Activated B cell treated with CpG ODN at 0.5 μM for 24 hours (primary cell): ENCODE measurements at regions not wholly inside any gene's neighbourhood (a gene's known extent, or its start where the extent isn't known, plus 50 kb on each side); places are given as distances from the start of the nearest gene placed in this dataset.

Experiments used
- ATAC-seq: fragments of 200-7000 bp; cut with Tn5 transposase; one replicate; pipeline ENCODE4 v1.10.0; 2021; ENCODE audit warnings: low read depth, mild to moderate bottlenecking, moderate library complexity
- CTCF ChIA-PET: fragments of 350-600 bp; sonication (Branson Sonifier 250); formaldehyde crosslinking; loops from one replicate; lab custom pipeline; 2021; ENCODE audit warnings: antibody characterized with exemption; lab: Charles Lee
- POLR2A ChIA-PET: fragments of 350-600 bp; sonication (Branson Sonifier 250); formaldehyde crosslinking; loops from one replicate; lab custom pipeline; 2021; ENCODE audit warnings: antibody characterized with exemption; lab: Charles Lee
- DNase-seq: peaks from one replicate; pipeline ENCODE4 v3.0.0; 2022
- H3K27ac Mint-ChIP-seq: one replicate; pipeline ENCODE4 v1.8.0; 2020; ENCODE audit warnings: mixed read lengths
- H3K27me3 Mint-ChIP-seq: one replicate; pipeline ENCODE4 v1.8.0; 2021; ENCODE audit warnings: mixed read lengths
- H3K36me3 Mint-ChIP-seq: one replicate; pipeline ENCODE4 v1.8.0; 2021; ENCODE audit warnings: low read depth, mixed read lengths
- H3K4me1 Mint-ChIP-seq: one replicate; pipeline ENCODE4 v1.8.0; 2021; ENCODE audit warnings: mixed read lengths
- H3K4me3 Mint-ChIP-seq: one replicate; pipeline ENCODE4 v1.8.0; 2020; ENCODE audit warnings: mild to moderate bottlenecking, mixed read lengths
- H3K9me3 Mint-ChIP-seq: one replicate; pipeline ENCODE4 v1.8.0; 2020; ENCODE audit warnings: mixed read lengths
- CTCF ChIP-seq: fragments of 200-600 bp; IDR thresholded peaks from one replicate; pipeline ENCODE4 v1.8.0; 2022; ENCODE audit warnings: antibody characterized with exemption, mild to moderate bottlenecking
- intact Hi-C: fragments of 100-400 bp; cut with micrococcal nuclease; formaldehyde crosslinking; loops from one replicate; pipeline ENCODE4 v1.15.1; 2024

GRCh38 chr6:165010556-165011535 lies 298.6 kb downstream of the C6orf118 start:
- intact Hi-C loops: no loop called here
- Mint-ChIP-seq H3K4me3 (no peak overlapping the region), H3K36me3 (no peaks in the 10 kb centered on the region), H3K27ac (no peak overlapping the region), H3K9me3 (no peaks in the 10 kb centered on the region), H3K27me3 (no peaks in the 10 kb centered on the region), H3K4me1 (no peaks in the 10 kb centered on the region)
- CTCF ChIA-PET: no interaction called here
- no peak for ATAC-seq
- POLR2A ChIA-PET: no interaction called here
- no peak for TF ChIP-seq CTCF
- no peak for DNase-seq

- DNase-seq (no peak), ATAC-seq (no peak)
- H3K27me3 Mint-ChIP-seq: no peaks in the 10 kb centered on the region
- no peak overlapping the region for H3K27ac Mint-ChIP-seq
- H3K4me1 Mint-ChIP-seq: no peaks in the 10 kb centered on the region
- no peak overlapping the region for H3K4me3 Mint-ChIP-seq
- TF ChIP-seq CTCF: no peak
- intact Hi-C loops: no loop called here
- H3K9me3 Mint-ChIP-seq: peaks cover 2% of the 10 kb centered on the region
- POLR2A ChIA-PET: no interaction called here
- CTCF ChIA-PET: no interaction called here
- H3K36me3 Mint-ChIP-seq: no peaks in the 10 kb centered on the region
Observed at GRCh38 chr6:165008971-165009370, 300.4 kb downstream of the C6orf118 start.

GRCh38 chr6:165002866-165003265 lies 306.5 kb downstream of the C6orf118 start:
- no peak for TF ChIP-seq CTCF
- no peaks in the 10 kb centered on the region for H3K36me3 Mint-ChIP-seq
- no peaks in the 10 kb centered on the region for H3K27me3 Mint-ChIP-seq
- ATAC-seq (no peak), DNase-seq (no peak)
- no peaks in the 10 kb centered on the region for H3K4me1 Mint-ChIP-seq
- peaks cover 14% of the 10 kb centered on the region for H3K9me3 Mint-ChIP-seq
- no peak overlapping the region for H3K4me3 Mint-ChIP-seq
- ChIA-PET CTCF (no interaction called here), POLR2A (no interaction called here)
- H3K27ac Mint-ChIP-seq: no peak overlapping the region
- intact Hi-C loops: no loop called here

GRCh38 chr6:165002358-165002757 lies 307.0 kb downstream of the C6orf118 start:
- DNase-seq (no peak), ATAC-seq (no peak)
- Mint-ChIP-seq H3K27ac (no peak overlapping the region), H3K27me3 (no peaks in the 10 kb centered on the region), H3K4me1 (no peaks in the 10 kb centered on the region), H3K4me3 (no peak overlapping the region), H3K9me3 (peaks cover 14% of the 10 kb centered on the region), H3K36me3 (no peaks in the 10 kb centered on the region)
- POLR2A ChIA-PET: no interaction called here
- CTCF ChIA-PET: no interaction called here
- intact Hi-C loops: no loop called here
- no peak for TF ChIP-seq CTCF

GRCh38 chr6:165001502-165002157 lies 307.8 kb downstream of the C6orf118 start:
- Mint-ChIP-seq H3K27ac (no peak overlapping the region), H3K4me1 (no peaks in the 10 kb centered on the region), H3K36me3 (no peaks in the 10 kb centered on the region), H3K9me3 (peaks cover 14% of the 10 kb centered on the region), H3K27me3 (no peaks in the 10 kb centered on the region), H3K4me3 (no peak overlapping the region)
- DNase-seq: no peak
- intact Hi-C loops: no loop called here
- ChIA-PET CTCF (no interaction called here), POLR2A (no interaction called here)
- no peak for TF ChIP-seq CTCF
- no peak for ATAC-seq
